ENCODE measurements at regions not wholly inside any gene's neighbourhood (a gene's known extent, or its start where the extent isn't known, plus 50 kb on each side); places are given as distances from the start of the nearest gene placed in this dataset.

- TF ChIP-seq CTCF (conservative IDR thresholded peaks at IDR 0.05; ENCODE audit: low read depth, low read length) (no peak), POLR2A (IDR thresholded peaks at IDR 0.05; ENCODE audit: low read depth, low read length) (no peak), SMC3 (IDR thresholded peaks at IDR 0.05; ENCODE audit: low read depth, low read length) (no peak), BHLHE40 (IDR thresholded peaks at IDR 0.05; ENCODE audit: low read depth, low read length) (no peak), RFX5 (IDR thresholded peaks at IDR 0.05; ENCODE audit: low read depth, low read length) (no peak), CHD1 (IDR thresholded peaks at IDR 0.05; ENCODE audit: low read depth, low read length) (no peak), RCOR1 (IDR thresholded peaks at IDR 0.05; ENCODE audit: insufficient replicate concordance, low read length) (no peak), CEBPB (IDR thresholded peaks at IDR 0.05; ENCODE audit: low read depth, low read length) (no peak), MAFK (IDR thresholded peaks at IDR 0.05; ENCODE audit: low read depth, low read length) (no peak), RAD21 (IDR thresholded peaks at IDR 0.05; ENCODE audit: low read length) (no peak), MXI1 (IDR thresholded peaks at IDR 0.05; ENCODE audit: borderline replicate concordance, low read depth, low read length) (no peak), USF2 (IDR thresholded peaks at IDR 0.05; ENCODE audit: low read depth, low read length) (no peak)
Observed at GRCh38 chr10:52683776-52684175, 88.8 kb downstream of the MBL2 start.

All from IMR-90 (cell line).